ENCODE measurements at regions not wholly inside any gene's neighbourhood (a gene's known extent, or its start where the extent isn't known, plus 50 kb on each side); places are given as distances from the start of the nearest gene placed in this dataset.

- no peak for TF ChIP-seq CTCF (conservative IDR thresholded peaks at IDR 0.05; ENCODE audit: low read length)
- TF ChIP-seq EZH2phosphoT487 (IDR thresholded peaks at IDR 0.05; ENCODE audit: borderline replicate concordance, low read depth, low read length), result no peak
These were observed 137.5 kb upstream of the PRR23C start for GRCh38 chr3:139182143-139182542.
